D721Med (cell line): ENCODE measurements at regions not wholly inside any gene's neighbourhood (a gene's known extent, or its start where the extent isn't known, plus 50 kb on each side); places are given as distances from the start of the nearest gene placed in this dataset.

ENCODE experiments used
- DNase-seq: peaks from one replicate; pipeline ENCODE4 v3.0.0; 2011; ENCODE audit warnings: low spot score; ENCODE audit not compliant: insufficient read length
- FAIRE-seq: peaks from 2 replicates; lab custom pipeline; 2011; peaks lifted over from hg19 to GRCh38; lab: Jason Lieb, UNC
- CTCF ChIP-seq: IDR thresholded peaks from 2 replicates; pipeline ENCODE4 v1.5.1; 2012; ENCODE audit warnings: mild to moderate bottlenecking, control low read depth; ENCODE audit not compliant: insufficient read depth; ENCODE audit errors: missing control alignments

DNA sequence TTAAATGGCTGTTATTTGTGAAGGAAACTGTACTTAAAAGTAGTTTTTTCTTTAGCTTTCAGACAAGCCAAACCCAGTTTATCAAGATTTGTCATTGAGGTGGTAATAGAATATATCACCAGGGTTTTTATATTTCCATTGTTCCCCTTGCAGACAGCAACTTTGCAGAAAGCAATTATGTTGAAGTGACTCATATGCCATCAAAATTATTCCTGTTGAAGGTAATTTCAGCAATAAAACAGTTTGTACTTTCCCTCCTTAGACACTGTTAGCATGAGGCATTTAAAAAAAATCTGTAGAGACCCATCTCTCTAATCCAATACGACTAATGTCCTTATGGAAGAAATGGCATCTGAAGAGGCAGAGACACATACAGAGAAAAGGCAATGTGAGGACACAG lies 219.0 kb downstream of the NFKBIZ start:
- no peak for FAIRE-seq
- DNase-seq: no peak
- no peak for TF ChIP-seq CTCF

- no peak for TF ChIP-seq CTCF
- FAIRE-seq (no peak), DNase-seq (no peak)
Observed at GRCh38 chr3:102068736-102069135, 219.4 kb downstream of the NFKBIZ start.

DNA sequence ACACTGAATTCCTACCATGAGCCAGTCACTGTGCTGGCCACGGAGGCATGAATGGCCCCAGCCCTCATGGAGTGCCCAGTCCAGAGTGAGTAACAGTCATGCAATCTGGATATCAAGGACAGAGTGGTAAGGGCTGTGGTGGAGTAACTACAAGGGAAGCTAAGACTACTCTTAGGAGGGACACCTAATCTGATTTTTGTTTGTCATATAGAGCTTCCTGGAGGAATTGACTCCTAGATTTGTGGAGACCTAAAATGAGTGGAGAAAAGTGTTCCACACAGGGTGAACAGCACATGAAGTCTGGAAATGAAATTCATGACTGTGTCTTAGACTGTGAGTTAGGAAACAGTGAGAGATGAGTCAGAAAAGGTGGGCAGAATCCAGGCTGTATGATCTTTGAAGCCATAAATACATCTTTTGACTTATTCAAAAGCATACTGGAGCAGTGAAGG lies 219.9 kb downstream of the NFKBIZ start:
- FAIRE-seq (no peak), DNase-seq (no peak)
- no peak for TF ChIP-seq CTCF

- DNase-seq (no peak), FAIRE-seq (no peak)
- no peak for TF ChIP-seq CTCF
Observed at GRCh38 chr3:102074946-102075345, 225.6 kb downstream of the NFKBIZ start.

- no peak for FAIRE-seq
- DNase-seq: no peak
- no peak for TF ChIP-seq CTCF
Observed at GRCh38 chr3:102078401-102078800, 229.1 kb downstream of the NFKBIZ start.

DNA sequence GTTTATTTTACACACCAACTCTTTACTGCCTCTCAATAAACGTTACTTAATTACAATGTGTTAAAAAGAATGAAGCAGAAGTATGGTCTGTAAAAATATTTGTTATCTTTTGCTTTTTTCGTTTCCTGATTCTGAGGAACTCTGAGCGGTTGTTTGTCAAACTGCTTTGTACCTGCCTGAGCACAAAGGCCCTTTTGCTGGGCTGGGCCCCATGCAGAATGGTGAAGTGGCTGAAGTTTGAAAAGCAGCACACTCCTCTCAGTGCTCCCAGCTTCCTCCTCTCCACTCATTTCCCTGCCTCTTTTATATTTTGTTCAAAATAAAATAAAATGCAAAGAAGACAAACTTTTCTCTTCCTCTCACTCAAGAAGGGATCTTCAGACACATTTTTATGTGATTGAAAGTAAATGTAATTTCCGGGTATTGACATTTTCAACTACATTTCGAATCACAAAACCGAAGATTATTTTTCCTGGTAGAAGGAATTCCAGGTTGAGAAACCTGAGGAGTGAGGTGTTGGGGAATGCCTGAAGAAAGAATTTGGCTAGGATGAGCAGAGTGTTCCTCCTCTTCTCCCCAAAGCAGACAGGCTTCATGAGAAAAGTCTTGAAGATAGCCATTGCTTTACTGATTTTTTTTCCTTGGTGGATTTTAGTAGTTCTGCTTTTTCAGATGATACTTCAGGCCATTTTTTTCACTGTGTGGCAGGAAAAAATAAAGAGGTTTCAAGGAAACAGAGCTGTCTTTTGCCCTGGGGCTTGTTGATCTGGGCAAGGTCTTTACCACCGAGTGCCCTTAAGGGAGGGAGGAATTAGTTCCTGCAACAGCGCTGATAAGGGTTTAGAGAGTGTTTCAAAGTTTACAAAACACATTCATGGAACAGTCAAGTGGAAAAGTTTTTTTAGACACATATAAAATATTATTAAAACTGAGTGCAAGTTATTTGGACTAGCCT lies 229.8 kb downstream of the NFKBIZ start:
- DNase-seq (no peak), FAIRE-seq (no peak)
- TF ChIP-seq CTCF: no peak

DNA sequence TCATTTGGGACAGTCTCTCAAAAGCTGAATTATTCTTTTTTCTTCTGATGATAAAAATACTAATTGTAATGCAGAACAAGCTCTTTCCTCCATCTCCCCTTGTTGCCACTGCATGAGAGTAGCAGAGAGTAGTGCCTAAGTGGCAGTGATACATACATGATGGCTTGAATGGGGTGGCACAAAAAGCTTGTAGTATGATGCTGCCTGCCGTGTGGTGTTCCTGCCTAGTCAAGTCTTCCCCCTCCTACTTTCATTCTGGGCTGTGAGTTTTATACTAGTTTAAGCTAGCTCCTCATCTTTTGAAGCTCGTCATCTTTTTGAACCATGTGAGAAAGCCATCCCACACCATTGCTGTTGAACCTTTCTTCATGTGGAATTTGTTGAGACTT lies 230.5 kb downstream of the NFKBIZ start:
- FAIRE-seq (no peak), DNase-seq (no peak)
- no peak for TF ChIP-seq CTCF
